ENCODE measurements at regions not wholly inside any gene's neighbourhood (a gene's known extent, or its start where the extent isn't known, plus 50 kb on each side); places are given as distances from the start of the nearest gene placed in this dataset.

- TF ChIP-seq EZH2 (IDR thresholded peaks at IDR 0.05; ENCODE audit: borderline replicate concordance, control insufficient read depth, low read depth, low read length) (no peak), CTCF (IDR thresholded peaks at IDR 0.05 in 2 of 3, conservative IDR thresholded peaks at IDR 0.05 in 1 of 3; ENCODE audit: control insufficient read depth in 2 of 3, extremely low read depth in 1 of 3, insufficient read depth in 1 of 3, low read depth in 3 of 3, low read length in 3 of 3) (no peak), BHLHE40 (IDR thresholded peaks at IDR 0.05; ENCODE audit: borderline replicate concordance in 1 of 2, low read depth in 2 of 2, low read length in 1 of 2) (no peak), ZNF217 (IDR thresholded peaks at IDR 0.05) (no peak), PRDM15 (CRISPR knock-in tag; IDR thresholded peaks at IDR 0.05) (no peak), CHD4 (IDR thresholded peaks at IDR 0.05) (no peak), NFIC (IDR thresholded peaks at IDR 0.05; ENCODE audit: low read depth, low read length) (no peak), SP1 (IDR thresholded peaks at IDR 0.05; ENCODE audit: low read depth, low read length) (no peak), NFYB (IDR thresholded peaks at IDR 0.05; ENCODE audit: insufficient read depth, low read depth, low read length) (no peak), REST (IDR thresholded peaks at IDR 0.05; ENCODE audit: low read depth, low read length) (no peak), CEBPB (IDR thresholded peaks at IDR 0.05; ENCODE audit: borderline replicate concordance in 1 of 2, low read depth in 2 of 2, low read length in 2 of 2) (no peak)
These were observed 146.3 kb downstream of the SCARB1 start for GRCh38 chr12:124717318-124717717.
